T-cell (primary cell): ENCODE measurements at regions not wholly inside any gene's neighbourhood (a gene's known extent, or its start where the extent isn't known, plus 50 kb on each side); places are given as distances from the start of the nearest gene placed in this dataset.

Experiments
- ATAC-seq, 4 experiments: fragments of 200-7000 bp in 3 of 4; fragments of 150-1000 bp in 1 of 4; cut with Tn5 transposase; replicated peaks in 1 of 4; 1 replicate in 3 of 4; 2 replicates in 1 of 4; pipeline ENCODE4 v1.10.0; 2021; ENCODE audit warnings: moderate library complexity in 3 of 4, mild to moderate bottlenecking in 2 of 4, moderate number of reproducible peaks in 1 of 4
- CTCF ChIA-PET, 2 donors: fragments of 300-600 bp; sonication (Branson Sonifier 250); formaldehyde crosslinking; loops; one replicate each; lab custom pipeline; 2022; ENCODE audit warnings: antibody characterized with exemption in 2 of 2; lab: Charles Lee
- POLR2A ChIA-PET, 2 donors: fragments of 300-600 bp; sonication (Branson Sonifier 250); formaldehyde crosslinking; loops; one replicate each; lab custom pipeline; 2022; ENCODE audit warnings: antibody characterized with exemption in 2 of 2; lab: Charles Lee
- DNase-seq, 35 experiments: peaks; one replicate each; pipeline versions ENCODE4 v3.0.0 to v3.0.0-alpha.2; 2013 to 2023
- H3K27ac ChIP-seq: one replicate; pipeline ENCODE4 v1.5.1; 2013; ENCODE audit warnings: low read length
- H3K27me3 ChIP-seq, 2 experiments: replicated peaks in 1 of 2; 1 replicate in 1 of 2; 2 replicates in 1 of 2; pipeline versions ENCODE4 v1.6.1 to v1.7.0; 2013; ENCODE audit warnings: low read length in 1 of 2, mixed read lengths in 1 of 2; ENCODE audit not compliant: control insufficient read depth in 2 of 2, insufficient read depth in 2 of 2; ENCODE audit errors: extremely low read depth in 1 of 2
- H3K36me3 ChIP-seq, 2 donors: 1 replicate in 1 of 2; 2 replicates in 1 of 2; pipeline versions ENCODE4 v1.6.1 to v1.7.0; 2013; ENCODE audit warnings: low read length in 1 of 2; ENCODE audit not compliant: control insufficient read depth in 2 of 2, insufficient read depth in 1 of 2; ENCODE audit errors: extremely low read depth in 1 of 2
- H3K4me1 ChIP-seq, 2 experiments: 1 replicate in 1 of 2; 2 replicates in 1 of 2; pipeline versions ENCODE4 v1.6.1 to v1.7.0; 2013; ENCODE audit warnings: low read length in 2 of 2, mixed read lengths in 1 of 2; ENCODE audit not compliant: insufficient read depth in 2 of 2, control insufficient read depth in 1 of 2; ENCODE audit errors: extremely low read depth in 1 of 2
- H3K4me3 ChIP-seq, 2 donors: 1 replicate in 1 of 2; 2 replicates in 1 of 2; pipeline versions ENCODE4 v1.5.1 to v1.7.0; 2013; ENCODE audit warnings: mild to moderate bottlenecking in 2 of 2, low read length in 1 of 2, moderate library complexity in 1 of 2; ENCODE audit not compliant: control insufficient read depth in 1 of 2; ENCODE audit errors: extremely low read depth in 1 of 2
- H3K9me3 ChIP-seq: 2 replicates; pipeline ENCODE4 v1.7.0; 2013
- H3K27ac Mint-ChIP-seq, 2 donors: one replicate each; pipeline ENCODE4 v1.8.0; 2020 to 2021; ENCODE audit warnings: mild to moderate bottlenecking in 2 of 2, mixed read lengths in 2 of 2
- H3K27me3 Mint-ChIP-seq, 2 donors: one replicate each; pipeline ENCODE4 v1.8.0; 2021 to 2022; ENCODE audit warnings: mixed read lengths in 2 of 2
- H3K36me3 Mint-ChIP-seq: one replicate; pipeline ENCODE4 v1.8.0; 2021; ENCODE audit warnings: mixed read lengths
- H3K4me1 Mint-ChIP-seq, 3 donors: one replicate each; pipeline ENCODE4 v1.8.0; 2020 to 2022; ENCODE audit warnings: mixed read lengths in 3 of 3, mild to moderate bottlenecking in 1 of 3
- H3K4me3 Mint-ChIP-seq, 3 donors: one replicate each; pipeline ENCODE4 v1.8.0; 2020 to 2022; ENCODE audit warnings: mild to moderate bottlenecking in 3 of 3, mixed read lengths in 3 of 3, moderate library complexity in 3 of 3
- H3K9me3 Mint-ChIP-seq, 3 donors: one replicate each; pipeline ENCODE4 v1.8.0; 2020 to 2022; ENCODE audit warnings: mixed read lengths in 3 of 3
- WGBS: methylation state at CpG from one replicate; pipeline ENCODE4 v1.1.5; 2013; ENCODE audit warnings: missing lambda C conversion rate; ENCODE audit not compliant: insufficient coverage; 5-methylcytosine and 5-hydroxymethylcytosine counted together

GRCh38 chr13:44757671-44758070, 181.5 kb upstream of the TSC22D1 start:
- no peak overlapping the region for H3K27ac Mint-ChIP-seq
- no peaks in the 10 kb centered on the region for H3K36me3 Mint-ChIP-seq
- POLR2A ChIA-PET, result no interaction called here
- no peak overlapping the region for H3K27ac ChIP-seq
- ATAC-seq (no peak), DNase-seq (no peak)
- CTCF ChIA-PET, result no interaction called here
- no peak overlapping the region for H3K4me3 Mint-ChIP-seq
- WGBS, result 86% methylated on average over 1 of the region's 3 CpGs
- H3K36me3 ChIP-seq, result no peaks in the 10 kb centered on the region
- peaks cover 0 to 4% of the 10 kb centered on the region in 2 donors for H3K27me3 Mint-ChIP-seq
- H3K9me3 ChIP-seq, result no peaks in the 10 kb centered on the region
- H3K4me1 ChIP-seq, result no peaks in the 10 kb centered on the region
- H3K27me3 ChIP-seq, result no peaks in the 10 kb centered on the region
- no peaks in the 10 kb centered on the region for H3K9me3 Mint-ChIP-seq
- no peak overlapping the region for H3K4me3 ChIP-seq
- H3K4me1 Mint-ChIP-seq, result no peaks in the 10 kb centered on the region

GRCh38 chr13:44756276-44756810, 180.2 kb upstream of the TSC22D1 start:
- H3K27me3 Mint-ChIP-seq, result peaks cover 0 to 4% of the 10 kb centered on the region in 2 donors
- no peak overlapping the region for H3K4me3 Mint-ChIP-seq
- Histone ChIP-seq H3K4me3 (no peak overlapping the region), H3K27ac (no peak overlapping the region), H3K9me3 (no peaks in the 10 kb centered on the region), H3K36me3 (no peaks in the 10 kb centered on the region), H3K27me3 (no peaks in the 10 kb centered on the region), H3K4me1 (no peaks in the 10 kb centered on the region)
- no peaks in the 10 kb centered on the region for H3K36me3 Mint-ChIP-seq
- DNase-seq (no peak), ATAC-seq (no peak)
- ChIA-PET CTCF (no interaction called here), POLR2A (no interaction called here)
- no peak overlapping the region for H3K27ac Mint-ChIP-seq
- H3K9me3 Mint-ChIP-seq, result no peaks in the 10 kb centered on the region
- H3K4me1 Mint-ChIP-seq, result no peaks in the 10 kb centered on the region
- 80% methylated on average over 1 of the region's 4 CpGs for WGBS

GRCh38 chr13:44755872-44756271, 179.7 kb upstream of the TSC22D1 start:
- DNase-seq, result no peak
- Histone ChIP-seq H3K4me3 (no peak overlapping the region), H3K27ac (no peak overlapping the region), H3K4me1 (no peaks in the 10 kb centered on the region), H3K27me3 (no peaks in the 10 kb centered on the region), H3K9me3 (no peaks in the 10 kb centered on the region), H3K36me3 (no peaks in the 10 kb centered on the region)
- H3K27me3 Mint-ChIP-seq, result peaks cover 0 to 4% of the 10 kb centered on the region in 2 donors
- ATAC-seq, result no peak
- WGBS, result no CpG with 5 or more reads among the region's 6 CpGs
- no peaks in the 10 kb centered on the region for H3K4me1 Mint-ChIP-seq
- H3K27ac Mint-ChIP-seq, result no peak overlapping the region
- no peak overlapping the region for H3K4me3 Mint-ChIP-seq
- no peaks in the 10 kb centered on the region for H3K36me3 Mint-ChIP-seq
- no peaks in the 10 kb centered on the region for H3K9me3 Mint-ChIP-seq
- CTCF ChIA-PET, result no interaction called here
- POLR2A ChIA-PET, result no interaction called here

GRCh38 chr13:44752164-44752563, 176.0 kb upstream of the TSC22D1 start:
- POLR2A ChIA-PET, result no interaction called here

GRCh38 chr13:44750630-44751029, 174.5 kb upstream of the TSC22D1 start:
- H3K27me3 Mint-ChIP-seq, result peaks cover 0 to 4% of the 10 kb centered on the region in 2 donors
- H3K4me1 ChIP-seq, result no peaks in the 10 kb centered on the region
- H3K9me3 ChIP-seq, result no peaks in the 10 kb centered on the region
- no CpG with 5 or more reads among the region's 1 CpG for WGBS
- H3K36me3 Mint-ChIP-seq, result no peaks in the 10 kb centered on the region
- no peak overlapping the region for H3K27ac ChIP-seq
- H3K4me3 ChIP-seq, result no peak overlapping the region
- no peak overlapping the region for H3K4me3 Mint-ChIP-seq
- H3K27me3 ChIP-seq, result peaks cover 0 to 5% of the 10 kb centered on the region in 2 experiments
- ATAC-seq (no peak), DNase-seq (no peak)
- ChIA-PET CTCF (no interaction called here), POLR2A (no interaction called here)
- H3K36me3 ChIP-seq, result no peaks in the 10 kb centered on the region
- no peak overlapping the region for H3K27ac Mint-ChIP-seq
- no peaks in the 10 kb centered on the region for H3K9me3 Mint-ChIP-seq
- no peaks in the 10 kb centered on the region for H3K4me1 Mint-ChIP-seq

More at GRCh38 chr13:44752164-44752563, 176.0 kb upstream of the TSC22D1 start:
- Histone ChIP-seq H3K27me3 (peaks cover 0 to 5% of the 10 kb centered on the region in 2 experiments), H3K9me3 (no peaks in the 10 kb centered on the region), H3K27ac (no peak overlapping the region), H3K4me1 (no peaks in the 10 kb centered on the region), H3K36me3 (no peaks in the 10 kb centered on the region), H3K4me3 (no peak overlapping the region)
- Mint-ChIP-seq H3K9me3 (no peaks in the 10 kb centered on the region), H3K4me1 (no peaks in the 10 kb centered on the region), H3K27ac (no peak overlapping the region), H3K36me3 (no peaks in the 10 kb centered on the region), H3K4me3 (no peak overlapping the region), H3K27me3 (peaks cover 0 to 2% of the 10 kb centered on the region in 2 donors)
- DNase-seq, result no peak
- CTCF ChIA-PET, result no interaction called here
- WGBS, result 96% methylated on average over 6 of the region's 6 CpGs
- no peak for ATAC-seq

- ChIA-PET POLR2A (no interaction called here), CTCF (no interaction called here)
- Histone ChIP-seq H3K9me3 (no peaks in the 10 kb centered on the region), H3K4me3 (no peak overlapping the region), H3K27me3 (peaks cover 0 to 5% of the 10 kb centered on the region in 2 experiments), H3K4me1 (no peaks in the 10 kb centered on the region), H3K36me3 (no peaks in the 10 kb centered on the region), H3K27ac (no peak overlapping the region)
- WGBS, result no CpG with 5 or more reads among the region's 2 CpGs
- Mint-ChIP-seq H3K4me3 (no peak overlapping the region), H3K9me3 (no peaks in the 10 kb centered on the region), H3K27me3 (peaks cover 3 to 4% of the 10 kb centered on the region in 2 donors), H3K4me1 (no peaks in the 10 kb centered on the region), H3K36me3 (no peaks in the 10 kb centered on the region), H3K27ac (no peak overlapping the region)
- ATAC-seq (no peak), DNase-seq (no peak)
These were observed 173.8 kb upstream of the TSC22D1 start for GRCh38 chr13:44749906-44750305.

- Histone ChIP-seq H3K36me3 (no peaks in the 10 kb centered on the region), H3K27me3 (peaks cover 0 to 5% of the 10 kb centered on the region in 2 experiments), H3K27ac (no peak overlapping the region), H3K9me3 (no peaks in the 10 kb centered on the region), H3K4me1 (no peaks in the 10 kb centered on the region), H3K4me3 (no peak overlapping the region)
- H3K9me3 Mint-ChIP-seq, result peaks cover 0 to 6% (median 0%) of the 10 kb centered on the region in 3 donors
- no peak overlapping the region for H3K4me3 Mint-ChIP-seq
- no peak overlapping the region for H3K27ac Mint-ChIP-seq
- no peak for DNase-seq
- no peaks in the 10 kb centered on the region for H3K4me1 Mint-ChIP-seq
- H3K27me3 Mint-ChIP-seq, result peaks cover 4 to 6% of the 10 kb centered on the region in 2 donors
- no peaks in the 10 kb centered on the region for H3K36me3 Mint-ChIP-seq
- WGBS, result no CpG with 5 or more reads among the region's 1 CpG
- ChIA-PET POLR2A (no interaction called here), CTCF (no interaction called here)
- ATAC-seq, result no peak
These were observed 172.3 kb upstream of the TSC22D1 start for GRCh38 chr13:44748439-44748838.
